Inflammatory macrophage treated with lipopolysaccharide for 1 hour (primary cell): ENCODE measurements at regions not wholly inside any gene's neighbourhood (a gene's known extent, or its start where the extent isn't known, plus 50 kb on each side); places are given as distances from the start of the nearest gene placed in this dataset.

Experiments used
- DNase-seq, 2 donors: peaks; one replicate each; pipeline ENCODE4 v3.0.0-alpha.2; 2020 to 2022

DNA sequence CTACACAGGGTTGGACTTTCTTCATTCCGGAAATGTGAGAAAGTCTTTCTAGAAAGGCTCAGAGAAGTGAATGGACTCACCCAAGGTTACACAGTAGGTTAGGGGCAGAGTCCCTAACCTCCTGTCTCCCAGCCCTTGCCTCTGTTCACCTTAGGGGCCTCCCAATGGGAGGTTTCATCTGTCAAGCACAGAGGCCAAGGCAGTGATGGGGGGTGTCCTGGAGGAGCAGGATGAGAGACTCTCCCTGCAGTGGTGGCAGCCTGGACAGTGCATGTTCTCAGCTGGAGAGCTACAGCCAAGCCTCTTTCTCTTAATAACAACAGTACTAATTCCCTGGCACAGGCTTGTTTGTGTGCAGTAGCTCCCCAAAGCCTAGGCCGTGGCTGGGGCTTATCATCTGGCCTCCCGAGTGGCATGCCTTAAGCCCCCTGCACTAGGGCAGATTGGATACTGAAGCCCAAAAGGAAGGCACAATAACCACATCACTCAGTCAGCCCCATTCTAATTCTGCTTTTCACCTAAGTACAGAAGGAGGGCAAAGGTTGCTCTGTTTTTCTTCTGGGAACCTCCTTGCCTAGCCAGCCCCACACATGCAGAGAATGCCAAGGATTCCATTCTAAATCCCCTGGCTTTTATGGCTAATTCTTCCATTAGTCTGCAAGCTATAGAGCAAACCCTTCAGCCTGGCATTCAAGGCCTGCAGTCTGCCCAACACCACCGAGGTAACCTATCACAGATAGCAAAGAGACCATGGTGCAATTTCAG is 50.2 kb upstream of the XPA start:
- DNase-seq, result no peak

- DNase-seq, result no peak
Measured at GRCh38 chr9:97748525-97748924, 51.4 kb upstream of the XPA start.

DNA sequence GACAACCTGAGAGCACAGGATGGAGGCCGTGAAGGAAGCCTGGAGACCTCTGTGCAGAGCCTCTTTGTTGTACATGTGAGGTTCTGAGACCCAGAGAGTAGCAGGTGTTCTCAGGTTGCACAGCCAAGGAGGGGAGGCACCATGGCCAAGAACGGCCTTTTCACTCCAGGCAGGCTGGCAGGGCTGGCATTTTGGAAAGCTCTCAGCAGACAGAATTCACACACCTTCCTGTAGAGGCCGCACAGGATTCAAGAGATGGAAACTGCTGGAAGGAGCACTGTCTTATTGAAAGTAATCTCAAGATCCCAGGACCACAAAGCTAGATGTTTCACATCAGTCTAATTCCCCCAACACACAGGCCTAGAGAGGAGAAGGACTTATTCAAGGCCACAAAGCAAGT is 52.8 kb upstream of the XPA start:
- DNase-seq, result no peak

- DNase-seq, result no peak
Measured at GRCh38 chr9:97751531-97751930, 54.4 kb upstream of the XPA start.

GRCh38 chr9:97752274-97752673 is 55.1 kb upstream of the XPA start:
- DNase-seq, result no peak

DNA sequence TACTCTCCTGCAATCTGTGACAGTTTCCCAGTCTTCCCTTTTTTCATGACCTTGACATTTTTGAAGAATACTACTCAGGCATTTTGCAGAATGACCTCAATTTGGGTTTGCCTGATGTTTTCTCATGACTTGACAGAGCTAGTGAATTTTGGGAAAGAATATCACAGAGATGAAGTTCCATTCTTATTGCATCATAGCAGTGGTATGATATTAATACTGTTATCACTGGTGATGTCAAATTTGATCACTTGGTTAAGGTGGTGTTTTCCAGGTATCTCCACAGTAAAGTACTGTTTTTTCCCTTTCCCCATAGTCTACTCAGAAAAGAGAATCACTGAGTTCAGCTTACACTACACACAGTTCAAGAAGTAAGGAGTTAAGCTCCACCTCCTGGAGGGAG is 56.2 kb upstream of the XPA start:
- DNase-seq, result no peak

DNA sequence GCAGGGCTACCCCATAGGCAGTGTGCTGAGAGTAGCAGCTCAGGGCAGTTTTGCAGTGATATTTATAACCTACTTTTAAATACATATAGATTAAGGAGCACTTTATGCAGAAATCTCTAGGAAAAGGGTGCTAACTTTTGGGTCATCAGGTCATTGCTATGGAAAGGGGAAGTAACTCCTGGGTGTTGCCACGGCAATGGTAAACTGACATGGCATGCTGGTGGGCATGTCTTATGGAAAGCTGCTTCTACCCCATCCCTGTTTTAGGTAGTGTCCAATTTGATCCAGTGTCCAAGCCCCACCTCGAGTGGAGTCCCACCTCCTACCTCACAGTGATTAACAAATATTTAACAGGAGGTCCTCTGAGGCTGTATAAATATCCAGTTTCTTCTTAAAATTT is 56.8 kb upstream of the XPA start:
- no peak for DNase-seq

DNA sequence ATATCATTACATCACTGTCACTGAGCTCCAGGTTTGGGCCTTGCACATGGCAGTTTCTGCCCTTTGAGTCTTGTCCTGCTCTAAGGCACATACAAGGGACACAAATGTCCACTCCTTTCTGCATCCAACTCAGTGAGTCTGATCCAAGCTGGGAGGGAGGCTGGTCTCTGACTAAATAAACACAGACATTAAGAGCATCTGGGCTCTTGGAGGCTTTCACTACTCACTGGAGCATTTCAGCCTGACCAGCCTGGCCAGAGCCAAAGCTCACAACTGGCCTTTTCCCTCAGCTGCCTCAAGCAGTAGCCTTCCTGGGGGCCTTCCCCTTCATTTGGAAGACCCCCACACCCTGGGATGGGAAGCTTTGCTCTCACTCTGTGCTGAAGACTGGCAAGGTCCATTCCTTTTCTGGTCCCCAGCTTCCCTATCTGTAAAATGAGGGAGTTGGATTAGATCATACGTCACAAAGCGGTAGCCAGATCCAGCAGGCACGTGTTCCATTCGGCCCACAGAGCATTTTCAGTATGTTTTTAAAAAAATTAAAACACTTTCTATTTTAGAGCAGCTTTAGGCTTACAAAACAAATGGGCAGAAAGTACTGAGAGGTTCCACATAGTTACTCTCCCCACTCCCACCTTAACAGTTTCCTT is 58.6 kb upstream of the XPA start:
- no peak for DNase-seq

GRCh38 chr9:97756991-97757390 is 59.9 kb upstream of the XPA start:
- DNase-seq, result no peak

GRCh38 chr9:97758334-97758916 is 61.3 kb upstream of the XPA start:
- DNase-seq, result no peak

DNA sequence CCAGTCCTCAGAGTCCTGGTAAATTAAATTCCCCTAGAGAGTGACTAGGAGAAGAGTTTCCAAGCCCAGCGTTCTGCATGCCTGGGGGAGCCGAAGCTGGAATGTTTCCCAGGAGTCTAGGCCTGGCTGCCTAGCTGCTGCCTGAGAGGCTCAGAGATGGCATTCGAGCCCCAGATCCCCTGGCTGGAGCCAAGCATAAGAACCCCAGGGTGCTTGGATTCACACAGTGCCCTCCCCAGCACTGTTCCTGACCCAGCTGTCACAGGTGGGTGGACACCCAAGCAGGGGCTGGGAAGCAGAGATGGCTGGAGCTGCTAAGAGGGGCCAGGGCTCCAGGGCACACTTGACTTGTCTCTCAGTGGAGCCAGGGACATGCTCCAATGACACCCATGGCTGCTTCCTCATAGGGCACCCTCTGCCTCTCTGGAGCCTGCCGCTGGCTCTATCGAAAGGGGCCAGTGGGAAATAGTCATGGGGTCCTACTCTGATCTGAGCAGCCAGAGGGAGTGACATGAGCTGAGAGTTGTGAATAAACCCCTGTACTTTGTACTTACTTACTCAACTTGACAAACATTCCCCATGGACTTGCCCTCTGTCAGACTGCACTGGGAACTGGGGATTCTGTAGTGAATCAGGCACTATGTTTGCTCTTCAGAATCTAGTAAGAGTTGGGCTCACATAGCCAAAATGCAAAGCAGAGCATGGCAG is 62.6 kb upstream of the XPA start:
- DNase-seq, result no peak

- DNase-seq, result no peak
Measured at GRCh38 chr9:97761056-97761598, 64.0 kb upstream of the XPA start.

DNA sequence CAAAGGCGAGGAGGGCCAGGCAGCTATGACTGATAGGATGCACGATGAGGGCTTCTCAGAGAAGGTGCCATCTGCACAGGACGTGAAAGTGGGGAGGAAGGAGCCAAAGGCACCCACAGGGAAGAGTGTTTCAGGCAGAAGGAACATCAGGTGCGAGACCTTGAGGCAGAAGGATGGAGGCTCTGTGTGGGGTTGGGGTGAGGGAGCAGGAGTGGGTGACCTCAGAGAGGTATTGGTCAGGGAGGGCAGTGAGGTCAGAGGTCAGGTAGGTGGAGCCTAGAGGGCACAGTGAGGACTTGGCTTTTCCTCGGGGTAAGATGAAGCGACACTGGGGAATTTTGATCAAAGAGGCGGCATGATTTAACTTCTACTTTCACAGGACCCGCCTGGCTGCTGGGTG is 64.7 kb upstream of the XPA start:
- DNase-seq, result no peak

DNA sequence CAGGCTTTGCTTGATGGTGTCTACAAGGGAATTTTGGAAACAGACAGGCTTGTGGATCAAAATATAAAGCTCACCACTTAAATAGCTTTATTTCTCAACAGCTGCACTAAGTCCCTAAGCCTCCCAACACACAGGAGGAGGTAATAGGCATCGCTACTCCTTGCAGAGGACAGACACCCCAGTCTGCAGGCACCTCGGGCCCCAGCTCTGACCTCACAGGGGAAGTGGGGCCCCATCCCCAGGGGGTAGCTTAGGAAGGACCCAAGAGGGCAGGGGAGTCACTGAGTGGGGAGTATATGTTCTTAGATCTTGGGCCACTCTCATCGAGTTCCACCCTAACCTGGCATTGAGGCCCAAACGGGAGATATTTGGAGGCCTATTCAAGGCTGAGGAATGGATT is 66.7 kb upstream of the XPA start:
- DNase-seq, result no peak

DNA sequence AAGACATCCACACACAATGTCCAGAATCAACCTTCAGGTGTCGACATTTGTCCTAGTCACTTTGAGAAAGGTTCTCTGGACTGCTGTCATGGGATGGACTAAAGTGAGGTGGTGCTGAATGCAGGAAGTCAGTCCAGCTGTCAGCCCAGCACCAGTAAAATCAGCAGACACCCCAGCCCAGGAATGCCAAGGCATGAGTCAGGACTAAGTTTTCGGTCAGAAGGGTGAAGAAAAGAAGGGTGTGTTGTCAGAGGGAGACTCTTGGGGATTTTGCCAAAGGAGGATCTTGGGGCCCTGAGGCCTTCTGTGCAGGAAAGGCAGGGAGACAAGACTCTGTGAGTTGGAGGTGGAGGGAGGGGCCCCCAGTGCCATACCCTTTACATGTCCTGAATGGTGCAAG is 69.0 kb upstream of the XPA start:
- no peak for DNase-seq

DNA sequence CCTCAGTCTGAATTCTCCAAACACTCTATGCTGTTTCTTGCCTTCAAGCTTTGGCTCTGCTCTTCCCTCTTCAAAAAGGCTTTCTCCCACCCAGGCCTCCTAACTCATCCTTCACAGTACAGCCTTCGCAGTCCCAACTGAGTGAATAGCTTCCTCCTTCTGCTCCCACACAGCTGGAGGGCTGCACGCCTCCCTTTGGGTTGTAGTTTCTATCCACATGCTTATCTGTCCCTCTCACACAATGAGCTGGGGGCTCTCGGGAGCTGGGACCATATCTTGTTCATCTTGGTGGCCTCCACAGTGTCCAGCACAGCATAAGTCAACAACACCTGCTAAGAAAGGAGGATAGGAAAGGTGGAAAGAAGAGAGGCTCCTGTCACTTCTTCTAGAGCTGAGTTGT is 69.5 kb upstream of the XPA start:
- DNase-seq, result no peak

- no peak for DNase-seq
Measured at GRCh38 chr9:97767891-97768290, 70.8 kb upstream of the XPA start.

GRCh38 chr9:97768746-97769145 is 71.6 kb upstream of the XPA start:
- no peak for DNase-seq

DNA sequence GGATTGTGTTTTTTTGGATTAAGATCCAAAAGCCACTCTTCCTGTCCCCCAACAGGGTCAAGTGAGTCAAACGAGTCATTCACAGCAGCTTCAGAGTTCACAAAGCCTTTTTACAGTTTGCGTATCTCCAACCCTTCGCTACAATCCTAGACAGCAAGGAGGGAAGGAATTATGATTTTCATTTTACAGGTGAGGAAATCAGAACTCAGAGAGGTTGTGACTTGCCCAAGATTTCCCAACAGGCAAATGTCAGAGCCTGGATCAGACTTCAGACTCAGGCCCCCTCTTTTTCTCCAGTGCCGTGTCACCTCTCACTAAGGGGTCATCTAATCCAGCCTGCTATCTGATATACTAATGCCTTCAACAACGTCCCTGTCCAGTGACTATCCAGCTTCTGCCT is 72.1 kb upstream of the XPA start:
- DNase-seq, result no peak

- DNase-seq, result no peak
Measured at GRCh38 chr9:97770808-97771372, 73.8 kb upstream of the XPA start.

DNA sequence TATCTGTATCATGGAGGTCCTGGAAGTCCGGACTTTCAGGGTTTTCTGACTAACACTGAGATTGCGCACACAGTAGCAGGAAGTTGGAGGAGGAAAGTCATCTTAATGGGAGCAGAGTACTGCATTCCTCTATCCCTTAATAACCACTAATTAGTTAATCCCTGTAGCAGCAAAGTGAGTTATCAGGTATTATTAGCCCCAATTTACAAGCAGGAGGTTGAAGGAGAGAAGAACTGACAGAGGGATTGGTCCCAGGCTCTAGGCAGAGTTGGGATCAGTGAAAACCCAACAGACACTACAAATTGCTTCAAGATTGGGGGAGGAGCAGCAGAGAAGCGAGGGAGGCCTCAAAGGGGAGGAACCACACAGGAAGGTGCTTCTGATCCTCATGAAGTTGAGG is 74.5 kb upstream of the XPA start:
- no peak for DNase-seq

GRCh38 chr9:97772145-97772544 is 75.0 kb upstream of the XPA start:
- no peak for DNase-seq

- no peak for DNase-seq
Measured at GRCh38 chr9:97773091-97773490, 76.0 kb upstream of the XPA start.
